Neuronal stem cell (in vitro differentiated cells): ENCODE measurements at regions not wholly inside any gene's neighbourhood (a gene's known extent, or its start where the extent isn't known, plus 50 kb on each side); places are given as distances from the start of the nearest gene placed in this dataset.

ENCODE experiments used
- DNase-seq: peaks from one replicate; pipeline ENCODE4 v3.0.0-alpha.2; 2013; ENCODE audit warnings: low spot score
- H2AFZ ChIP-seq: one replicate; pipeline ENCODE4 v1.6.1; 2013; ENCODE audit warnings: mild to moderate bottlenecking, low read length, inconsistent platforms
- H2AK5ac ChIP-seq: 2 replicates; pipeline ENCODE4 v1.6.1; 2013; ENCODE audit warnings: low read depth, mild to moderate bottlenecking, inconsistent platforms, low read length, moderate library complexity, mixed read lengths
- H2BK120ac ChIP-seq: 2 replicates; pipeline ENCODE4 v1.6.1; 2013; ENCODE audit warnings: low read depth, mild to moderate bottlenecking, inconsistent platforms, low read length, moderate library complexity, mixed read lengths
- H2BK12ac ChIP-seq: one replicate; pipeline ENCODE4 v1.6.1; 2013; ENCODE audit warnings: low read length, inconsistent platforms
- H2BK15ac ChIP-seq: 2 replicates; pipeline ENCODE4 v1.6.1; 2013; ENCODE audit warnings: mild to moderate bottlenecking, low read length, inconsistent platforms, mixed read lengths
- H2BK5ac ChIP-seq: one replicate; pipeline ENCODE4 v1.6.1; 2013; ENCODE audit warnings: inconsistent platforms, mild to moderate bottlenecking, low read length, moderate library complexity
- H3K14ac ChIP-seq: one replicate; pipeline ENCODE4 v1.6.1; 2013; ENCODE audit warnings: low read length, inconsistent platforms
- H3K18ac ChIP-seq: 2 replicates; pipeline ENCODE4 v1.6.1; 2013; ENCODE audit warnings: low read length, inconsistent platforms
- H3K23ac ChIP-seq: 2 replicates; pipeline ENCODE4 v1.6.1; 2013; ENCODE audit warnings: low read depth, mild to moderate bottlenecking, mixed read lengths, low read length, inconsistent platforms; ENCODE audit not compliant: poor library complexity
- H3K27ac ChIP-seq: replicated peaks from 3 replicates; pipeline ENCODE4 v1.5.1; 2013; ENCODE audit warnings: low read length, inconsistent platforms
- H3K27me3 ChIP-seq, 3 experiments: 2 replicates each; pipeline ENCODE4 v1.6.1; 2013; ENCODE audit warnings: low read length in 3 of 3, mild to moderate bottlenecking in 2 of 3, inconsistent platforms in 1 of 3, low read depth in 1 of 3, mixed read lengths in 1 of 3, moderate library complexity in 1 of 3; ENCODE audit not compliant: control insufficient read depth in 3 of 3, insufficient read depth in 3 of 3
- H3K36me3 ChIP-seq, 2 donors: replicated peaks in 1 of 2; 2 replicates each; pipeline ENCODE4 v1.6.1; 2013; ENCODE audit warnings: low read length in 2 of 2; ENCODE audit not compliant: control insufficient read depth in 2 of 2, insufficient read depth in 2 of 2
- H3K4ac ChIP-seq: 2 replicates; pipeline ENCODE4 v1.6.1; 2013; ENCODE audit warnings: inconsistent platforms, mild to moderate bottlenecking, low read length, moderate library complexity
- H3K4me1 ChIP-seq, 2 donors: 1 replicate in 1 of 2; 2 replicates in 1 of 2; pipeline ENCODE4 v1.6.1; 2013; ENCODE audit warnings: low read length in 2 of 2, low read depth in 1 of 2; ENCODE audit not compliant: control insufficient read depth in 2 of 2, insufficient read depth in 1 of 2
- H3K4me2 ChIP-seq: one replicate; pipeline ENCODE4 v1.6.1; 2013; ENCODE audit warnings: mild to moderate bottlenecking, low read length, inconsistent platforms; ENCODE audit not compliant: insufficient read depth, poor library complexity, severe bottlenecking
- H3K4me3 ChIP-seq, 2 donors: 2 replicates each; pipeline ENCODE4 v1.5.1; 2013; ENCODE audit warnings: low read length in 2 of 2, mild to moderate bottlenecking in 2 of 2, inconsistent platforms in 1 of 2, moderate library complexity in 1 of 2
- H3K79me1 ChIP-seq: one replicate; pipeline ENCODE4 v1.6.1; 2013; ENCODE audit warnings: low read depth, mild to moderate bottlenecking, inconsistent platforms, low read length, moderate library complexity
- H3K9ac ChIP-seq: one replicate; pipeline ENCODE4 v1.6.1; 2013; ENCODE audit warnings: mild to moderate bottlenecking, low read depth, low read length, inconsistent platforms; ENCODE audit not compliant: poor library complexity
- H3K9me3 ChIP-seq, 2 donors: replicated peaks in 1 of 2; 2 replicates each; pipeline versions ENCODE3 to v1.6.1; 2013; ENCODE audit warnings: low read length in 2 of 2, mild to moderate bottlenecking in 2 of 2, inconsistent platforms in 1 of 2, low read depth in 1 of 2, mixed read lengths in 1 of 2, moderate library complexity in 1 of 2; ENCODE audit not compliant: control insufficient read depth in 2 of 2, insufficient read depth in 1 of 2
- H4K8ac ChIP-seq: one replicate; pipeline ENCODE4 v1.6.1; 2013; ENCODE audit warnings: low read depth, mild to moderate bottlenecking, inconsistent platforms, low read length, moderate library complexity
- H4K91ac ChIP-seq: one replicate; pipeline ENCODE4 v1.6.1; 2013; ENCODE audit warnings: low read length, low read depth, mild to moderate bottlenecking, inconsistent platforms; ENCODE audit not compliant: poor library complexity
- WGBS, 2 donors: extraction: QIAGEN DNeasy Blood & Tissue Kit; methylation state at CpG; one replicate each; pipeline ENCODE4 v1.1.7; 2013; ENCODE audit warnings: missing lambda C conversion rate in 2 of 2, mixed read lengths in 1 of 2; ENCODE audit not compliant: insufficient read length in 2 of 2, insufficient replicate concordance in 1 of 2; ENCODE audit errors: extremely low coverage in 2 of 2; 5-methylcytosine and 5-hydroxymethylcytosine counted together

DNA sequence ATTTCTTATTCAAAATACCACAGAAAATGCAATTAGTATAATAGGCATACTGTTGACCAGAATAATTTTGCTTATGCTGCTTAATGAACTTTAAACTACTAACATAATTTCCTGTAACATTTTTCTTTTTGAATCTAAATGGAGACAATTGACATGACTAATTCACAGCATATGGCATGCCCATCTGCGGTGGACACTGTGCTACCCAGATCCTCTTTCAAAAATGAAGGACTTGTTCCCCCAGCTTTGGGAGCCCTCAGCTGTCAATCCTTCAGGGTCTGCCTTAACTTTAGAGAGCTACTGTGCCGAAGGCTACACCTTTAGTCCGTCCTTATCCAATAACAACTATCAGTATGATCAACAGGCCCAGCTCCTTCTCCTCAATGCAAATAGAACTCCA is 789.0 kb downstream of the PLA2G4A start:
- H2BK120ac ChIP-seq: no peak overlapping the region
- no peaks in the 10 kb centered on the region for H3K36me3 ChIP-seq
- no peak overlapping the region for H3K14ac ChIP-seq
- H3K4ac ChIP-seq: no peak overlapping the region
- no peak overlapping the region for H2BK15ac ChIP-seq
- H3K4me3 ChIP-seq: no peak overlapping the region
- no peak overlapping the region for H2BK5ac ChIP-seq
- no peaks in the 10 kb centered on the region for H3K9me3 ChIP-seq
- no peak for DNase-seq
- no peak overlapping the region for H2BK12ac ChIP-seq
- no peaks in the 10 kb centered on the region for H3K79me1 ChIP-seq
- no peak overlapping the region for H2AK5ac ChIP-seq
- H3K4me1 ChIP-seq: no peaks in the 10 kb centered on the region
- no peak overlapping the region for H3K27ac ChIP-seq
- H3K27me3 ChIP-seq: no peaks in the 10 kb centered on the region
- no peak overlapping the region for H3K18ac ChIP-seq
- no CpG with 5 or more reads among the region's 3 CpGs for WGBS, 2 donors
- H4K8ac ChIP-seq: no peak overlapping the region
- no peak overlapping the region for H4K91ac ChIP-seq
- no peak overlapping the region for H3K9ac ChIP-seq
- H2AFZ ChIP-seq: no peak overlapping the region
- no peak overlapping the region for H3K23ac ChIP-seq
- no peak overlapping the region for H3K4me2 ChIP-seq

DNA sequence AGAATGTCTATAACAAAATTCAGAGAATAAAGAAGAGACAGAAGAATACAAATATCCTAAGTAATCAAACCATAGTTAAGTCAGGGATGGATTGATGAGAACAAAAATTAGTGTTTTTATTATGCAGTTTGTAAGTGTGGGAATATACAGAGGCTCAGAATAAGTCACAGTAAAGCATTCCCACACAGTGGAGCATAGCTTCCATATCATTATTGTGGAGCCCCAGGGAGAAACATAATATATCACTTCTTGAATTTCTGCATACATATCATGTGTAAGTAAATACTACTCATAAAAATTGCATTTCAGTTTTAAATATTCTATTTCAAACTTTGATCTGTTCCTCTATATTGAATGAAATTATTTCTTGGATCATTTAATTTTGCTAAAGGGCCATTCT is 790.4 kb downstream of the PLA2G4A start:
- Histone ChIP-seq H2BK5ac (no peak overlapping the region), H3K23ac (no peak overlapping the region), H2AK5ac (no peak overlapping the region), H3K36me3 (no peaks in the 10 kb centered on the region), H4K91ac (no peak overlapping the region), H4K8ac (no peak overlapping the region), H3K27ac (no peak overlapping the region), H3K14ac (no peak overlapping the region), H2BK120ac (no peak overlapping the region), H2BK12ac (no peak overlapping the region), H3K4me2 (no peak overlapping the region), H3K4ac (no peak overlapping the region), H3K27me3 (no peaks in the 10 kb centered on the region), H3K4me1 (no peaks in the 10 kb centered on the region), H2AFZ (no peak overlapping the region), H2BK15ac (no peak overlapping the region), H3K9me3 (no peaks in the 10 kb centered on the region), H3K9ac (no peak overlapping the region), H3K18ac (no peak overlapping the region), H3K79me1 (no peaks in the 10 kb centered on the region), H3K4me3 (no peak overlapping the region)
- DNase-seq: no peak

GRCh38 chr1:187621951-187622350 is 793.2 kb downstream of the PLA2G4A start:
- H3K23ac ChIP-seq: no peak overlapping the region
- no peaks in the 10 kb centered on the region for H3K9me3 ChIP-seq
- H4K91ac ChIP-seq: no peak overlapping the region
- H3K14ac ChIP-seq: no peak overlapping the region
- H2BK12ac ChIP-seq: no peak overlapping the region
- H3K4me2 ChIP-seq: no peak overlapping the region
- H2AFZ ChIP-seq: no peak overlapping the region
- no peak overlapping the region for H3K18ac ChIP-seq
- H3K27ac ChIP-seq: no peak overlapping the region
- DNase-seq: no peak
- no peak overlapping the region for H3K9ac ChIP-seq
- no peak overlapping the region for H2BK120ac ChIP-seq
- H3K4me3 ChIP-seq: no peak overlapping the region
- no peaks in the 10 kb centered on the region for H3K27me3 ChIP-seq
- no peaks in the 10 kb centered on the region for H3K4me1 ChIP-seq
- WGBS, 2 donors: no CpG with 5 or more reads among the region's 3 CpGs
- H2BK15ac ChIP-seq: no peak overlapping the region
- H3K36me3 ChIP-seq: no peaks in the 10 kb centered on the region
- H2AK5ac ChIP-seq: no peak overlapping the region
- no peak overlapping the region for H2BK5ac ChIP-seq
- H3K79me1 ChIP-seq: no peaks in the 10 kb centered on the region
- H4K8ac ChIP-seq: no peak overlapping the region
- H3K4ac ChIP-seq: no peak overlapping the region

GRCh38 chr1:187622545-187622944 is 793.8 kb downstream of the PLA2G4A start:
- Histone ChIP-seq H4K91ac (no peak overlapping the region), H2BK5ac (no peak overlapping the region), H3K79me1 (no peaks in the 10 kb centered on the region), H2BK12ac (no peak overlapping the region), H4K8ac (no peak overlapping the region), H2AFZ (no peak overlapping the region), H2AK5ac (no peak overlapping the region), H3K9ac (no peak overlapping the region), H3K4me2 (no peak overlapping the region), H2BK15ac (no peak overlapping the region), H3K18ac (no peak overlapping the region), H3K9me3 (no peaks in the 10 kb centered on the region), H3K4ac (no peak overlapping the region), H2BK120ac (no peak overlapping the region), H3K14ac (no peak overlapping the region), H3K27me3 (no peaks in the 10 kb centered on the region), H3K4me1 (no peaks in the 10 kb centered on the region), H3K23ac (no peak overlapping the region), H3K36me3 (no peaks in the 10 kb centered on the region), H3K27ac (no peak overlapping the region), H3K4me3 (no peak overlapping the region)
- WGBS, 2 donors: no CpG with 5 or more reads among the region's 1 CpG
- no peak for DNase-seq
